ENCODE measurements at regions not wholly inside any gene's neighbourhood (a gene's known extent, or its start where the extent isn't known, plus 50 kb on each side); places are given as distances from the start of the nearest gene placed in this dataset.

- TF ChIP-seq POLR2A (IDR thresholded peaks at IDR 0.05) (no peak), CTCF (IDR thresholded peaks at IDR 0.05) (no peak), EP300 (IDR thresholded peaks at IDR 0.05) (no peak)
Observed at GRCh38 chr4:155599596-155599995, 67.1 kb upstream of the GUCY1A1 start.
